Uterus (tissue), 2 donors: ENCODE measurements at regions not wholly inside any gene's neighbourhood (a gene's known extent, or its start where the extent isn't known, plus 50 kb on each side); places are given as distances from the start of the nearest gene placed in this dataset.

ENCODE experiments used
- CTCF ChIP-seq, 4 experiments: fragments of 200-600 bp in 2 of 4; fragments of 450-650 bp in 2 of 4; sonication (generic) in 2 of 4; IDR thresholded peaks; one replicate each; pipeline ENCODE4 v1.5.1; 2016 to 2019; ENCODE audit warnings: antibody characterized with exemption in 4 of 4, mild to moderate bottlenecking in 2 of 4, moderate library complexity in 1 of 4
- POLR2A ChIP-seq, 2 donors: fragments of 450-650 bp; IDR thresholded peaks; one replicate each; pipeline ENCODE4 v1.6.1; 2016; ENCODE audit warnings: antibody characterized with exemption in 2 of 2, mild to moderate bottlenecking in 1 of 2, moderate library complexity in 1 of 2

GRCh38 chr6:21802175-21802822 lies 208.7 kb downstream of the SOX4 start:
- TF ChIP-seq CTCF (IDR thresholded peaks at IDR 0.05) (no peak), POLR2A (IDR thresholded peaks at IDR 0.05) (no peak)
